ENCODE measurements at regions not wholly inside any gene's neighbourhood (a gene's known extent, or its start where the extent isn't known, plus 50 kb on each side); places are given as distances from the start of the nearest gene placed in this dataset.
"Not testable (repeated sequence)": the region's sequence is repeated elsewhere in the genome, so short reads cannot be mapped to it uniquely, and the experiment has no call there.

GRCh38 chr7:159335181-159335926 is 190.7 kb upstream of the VIPR2 start:
- not testable (repeated sequence) for DNase-seq (ENCODE audit: low spot score)

DNA sequence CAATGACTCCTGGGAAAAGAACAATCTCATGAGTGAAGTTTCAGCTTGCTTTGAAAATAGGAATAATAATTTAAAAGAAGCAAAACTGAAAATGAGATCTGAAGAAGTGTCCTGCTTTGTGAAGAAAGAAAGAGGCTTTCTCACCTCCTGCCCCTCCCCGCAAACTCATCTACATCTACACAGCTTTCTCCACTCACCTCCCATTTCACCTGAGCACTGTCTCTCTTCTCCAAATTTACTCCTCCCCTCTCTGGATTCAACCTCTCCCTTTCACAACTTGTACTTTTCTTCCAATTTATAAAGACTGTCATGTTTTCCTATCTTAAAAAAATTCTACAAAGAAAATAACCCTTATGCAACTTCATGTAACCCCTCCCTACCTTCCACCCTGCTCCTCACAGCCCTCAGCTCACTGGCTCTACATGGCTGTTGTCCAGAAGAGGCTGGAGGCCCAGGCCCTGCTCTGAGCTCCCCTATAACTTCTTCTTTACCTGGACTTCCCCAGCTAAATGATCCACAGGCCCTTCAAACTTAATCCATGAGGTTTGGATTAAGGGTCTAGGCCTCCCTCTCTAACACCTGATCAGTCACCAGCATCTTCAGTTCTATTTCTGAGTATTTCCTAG is 188.3 kb upstream of the VIPR2 start:
- not testable (repeated sequence) for DNase-seq (ENCODE audit: low spot score)

DNA sequence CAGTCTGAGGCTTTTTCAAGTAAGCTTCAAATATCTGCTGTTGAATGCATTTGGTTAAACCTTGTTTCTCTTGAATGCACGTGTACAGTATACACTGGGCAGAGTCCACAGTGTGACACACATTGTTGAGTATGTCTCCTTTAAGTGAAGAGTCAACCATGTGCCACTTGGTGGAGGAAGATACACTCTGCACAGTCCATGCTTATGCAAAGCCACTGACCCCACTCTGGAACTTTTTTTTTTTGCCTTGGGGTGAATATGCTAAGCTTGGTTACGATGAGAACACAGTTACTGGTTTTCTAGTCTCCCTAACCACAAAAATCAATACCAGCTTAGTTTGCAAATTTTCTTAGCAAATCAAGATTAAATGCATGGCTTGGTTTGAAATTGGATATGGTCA is 186.8 kb upstream of the VIPR2 start:
- DNase-seq (ENCODE audit: low spot score), result no peak

- no peak for DNase-seq (ENCODE audit: low spot score)
Measured at GRCh38 chr7:159329818-159330378, 185.2 kb upstream of the VIPR2 start.

GRCh38 chr7:159328096-159328495 is 183.4 kb upstream of the VIPR2 start:
- DNase-seq (ENCODE audit: low spot score), result no peak

DNA sequence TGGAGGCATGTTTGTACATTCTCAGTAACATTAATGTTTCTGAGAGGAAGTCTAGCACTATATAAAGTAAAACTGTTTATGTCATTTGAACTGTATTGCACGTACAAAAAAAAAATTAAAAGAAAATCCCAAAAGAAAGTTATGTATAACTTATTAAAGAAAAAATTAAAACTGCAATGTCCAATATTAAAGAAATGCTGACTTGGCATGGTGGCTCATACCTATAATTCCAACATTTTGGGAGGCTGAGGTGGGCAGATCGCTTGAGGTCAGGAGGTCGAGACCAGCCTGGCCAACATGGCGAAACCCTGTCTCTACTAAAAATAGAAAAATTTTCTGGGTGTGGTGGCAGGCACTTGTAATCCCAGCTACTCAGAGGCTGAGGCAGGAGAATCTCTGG is 178.7 kb upstream of the VIPR2 start:
- no peak for DNase-seq (ENCODE audit: low spot score)

DNA sequence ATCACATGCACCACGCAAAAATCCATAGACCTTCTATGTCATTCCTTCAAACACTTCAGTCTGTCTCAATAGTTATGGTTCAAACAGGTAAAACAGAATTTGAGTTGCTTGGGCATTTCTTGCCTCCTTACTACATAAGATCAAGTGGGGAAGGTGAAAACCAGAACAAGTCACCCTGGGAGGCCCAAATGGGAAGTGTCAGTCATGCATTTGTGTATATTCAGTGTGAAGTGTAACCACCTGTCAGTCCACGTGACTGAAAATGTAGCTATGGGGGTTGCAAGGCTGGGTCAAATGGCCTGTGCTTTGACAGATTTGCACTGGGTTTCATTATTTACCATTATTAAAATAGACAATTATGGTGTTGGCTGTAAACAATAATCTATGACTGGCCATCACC is 176.6 kb upstream of the VIPR2 start:
- no peak for DNase-seq (ENCODE audit: low spot score)

GRCh38 chr7:159318682-159319351 is 174.2 kb upstream of the VIPR2 start:
- DNase-seq (ENCODE audit: low spot score), result no peak

DNA sequence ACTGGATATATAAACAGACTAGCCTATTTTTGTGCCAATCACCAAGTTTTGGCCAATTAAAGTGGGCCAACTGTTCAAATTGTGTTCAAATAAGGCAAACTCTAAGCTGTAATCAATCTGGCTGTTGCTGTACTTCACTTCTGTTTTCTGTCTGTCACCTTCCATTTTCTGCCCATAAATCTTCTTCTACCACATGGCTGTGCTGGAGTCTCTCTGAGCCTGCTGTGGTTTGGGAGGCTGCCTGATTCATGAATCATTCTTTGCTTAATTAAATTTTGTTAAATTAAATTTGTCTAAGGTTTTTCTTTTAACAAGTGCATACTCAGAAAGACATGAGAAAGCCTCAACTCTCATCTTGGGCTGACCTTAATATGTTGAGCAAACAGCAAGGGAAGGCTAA is 172.6 kb upstream of the VIPR2 start:
- no peak for DNase-seq (ENCODE audit: low spot score)

DNA sequence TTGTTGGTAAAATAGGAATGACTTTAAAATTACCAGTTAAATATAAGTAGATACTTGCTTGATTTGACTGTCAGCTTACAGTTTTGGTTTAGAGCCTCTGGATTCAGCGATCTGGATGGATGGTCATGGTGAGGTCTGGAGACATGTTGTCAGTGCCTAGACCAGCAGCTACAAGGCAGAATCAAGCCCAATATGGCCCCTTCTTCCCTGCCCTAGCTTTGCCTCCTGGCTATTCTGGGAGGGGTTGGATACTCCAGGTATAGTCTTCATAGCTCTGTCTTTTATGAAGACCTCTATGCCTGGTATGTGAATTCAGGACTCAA is 166.5 kb upstream of the VIPR2 start:
- DNase-seq (ENCODE audit: low spot score), result no peak

DNA sequence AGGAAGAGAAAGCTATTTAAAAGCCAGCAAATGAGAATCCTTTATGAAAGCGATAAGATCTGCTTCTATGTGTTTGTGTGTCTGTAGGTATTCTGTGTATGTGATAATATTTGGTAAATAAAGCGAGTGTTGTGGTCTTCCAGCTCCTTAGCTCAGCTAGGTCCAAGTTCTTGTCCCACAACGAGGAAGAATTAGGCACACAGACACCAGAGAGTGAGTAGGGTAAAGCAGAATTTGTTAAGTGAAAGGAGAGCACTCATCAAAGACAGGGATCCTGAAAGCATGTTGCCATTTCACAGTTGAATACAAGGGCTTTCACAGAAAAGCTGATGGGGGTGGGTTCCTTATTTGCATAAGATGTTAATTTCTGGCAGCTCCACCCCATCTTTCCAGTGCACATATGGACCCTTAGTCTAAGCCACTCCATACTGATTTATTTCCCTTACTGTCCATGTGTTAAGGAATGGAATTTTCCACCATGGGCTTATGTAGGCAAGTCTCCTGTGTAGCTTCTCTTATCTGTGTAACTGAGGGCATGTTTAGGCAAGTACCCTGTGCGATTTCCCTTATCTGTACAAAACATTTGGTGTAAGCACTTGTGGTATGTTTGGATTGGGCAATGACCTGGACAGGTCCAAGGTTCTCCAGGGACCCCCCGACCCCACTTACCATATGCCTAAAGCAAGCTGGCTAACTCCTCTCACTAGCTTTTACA is 165.9 kb upstream of the VIPR2 start:
- no peak for DNase-seq (ENCODE audit: low spot score)

DNA sequence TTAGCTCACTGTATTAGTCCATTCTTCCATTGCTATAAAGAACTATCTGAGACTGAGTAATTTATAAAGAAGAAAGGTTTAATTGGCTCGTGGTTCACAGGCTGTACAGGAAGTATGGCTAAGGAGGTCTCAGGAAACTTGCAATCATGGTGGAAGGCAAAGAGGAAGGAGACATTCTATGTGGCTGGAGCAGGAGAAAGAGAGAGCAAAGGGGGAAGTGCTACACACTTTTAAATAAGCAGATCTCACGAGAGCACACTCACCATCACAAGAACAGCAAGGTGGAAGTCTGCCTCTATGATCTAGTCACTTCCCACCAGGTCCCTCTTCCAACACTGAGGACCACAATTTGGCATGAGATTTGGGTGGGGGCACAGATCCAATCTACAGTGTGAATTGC is 164.5 kb upstream of the VIPR2 start:
- DNase-seq (ENCODE audit: low spot score), result not testable (repeated sequence)

GRCh38 chr7:159306012-159306411 is 161.3 kb upstream of the VIPR2 start:
- no peak for DNase-seq (ENCODE audit: low spot score)

DNA sequence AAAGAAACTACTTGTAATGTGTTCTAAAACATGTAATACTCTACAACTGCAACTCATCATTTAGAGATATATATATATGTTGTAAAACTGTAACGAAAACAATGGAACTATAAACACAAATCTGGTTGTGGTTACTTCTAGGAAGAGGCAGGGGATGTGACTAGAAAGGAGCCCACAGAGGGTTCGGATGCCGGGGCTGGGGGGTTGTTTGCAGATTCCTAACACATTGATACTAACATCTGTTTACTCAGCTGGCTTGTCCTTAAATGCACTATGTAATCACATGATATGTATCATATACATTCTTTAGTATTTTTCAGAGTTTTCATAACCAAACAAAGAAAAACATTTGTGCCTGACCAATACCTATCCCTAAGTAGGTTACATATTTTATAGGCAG is 160.5 kb upstream of the VIPR2 start:
- not testable (repeated sequence) for DNase-seq (ENCODE audit: low spot score)

GRCh38 chr7:159303510-159303909 is 158.8 kb upstream of the VIPR2 start:
- DNase-seq (ENCODE audit: low spot score), result not testable (repeated sequence)

DNA sequence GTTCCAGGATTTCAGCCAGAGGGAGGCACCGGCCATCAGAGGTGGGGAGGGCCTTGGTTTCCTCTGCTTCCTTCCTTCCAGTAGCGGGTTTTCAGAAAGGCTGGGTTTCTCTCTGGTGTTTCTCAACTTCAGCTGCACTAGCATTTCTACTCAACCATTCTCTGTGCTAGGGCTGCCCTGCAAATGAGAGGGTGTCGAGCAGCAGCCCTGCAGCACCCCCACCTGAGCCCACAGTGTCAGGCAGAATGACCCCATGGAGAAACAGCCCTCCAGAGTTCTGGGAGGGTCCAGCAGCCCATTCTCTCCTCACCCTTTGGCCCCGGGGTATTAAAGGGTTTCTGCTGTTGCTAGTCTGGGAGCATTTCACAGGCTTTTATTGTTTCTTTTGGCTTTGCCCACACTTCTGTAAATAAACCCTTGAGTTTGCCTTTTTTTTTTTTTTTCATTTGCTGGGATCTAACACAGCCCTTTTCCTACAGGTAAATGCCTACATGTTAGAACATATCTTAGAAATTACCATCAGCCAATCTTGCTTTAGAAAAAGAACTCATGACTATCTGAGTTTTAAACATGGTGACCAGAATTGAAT is 151.5 kb upstream of the VIPR2 start:
- DNase-seq (ENCODE audit: low spot score), result no peak

- not testable (repeated sequence) for DNase-seq (ENCODE audit: low spot score)
Measured at GRCh38 chr7:159286487-159286886, 141.8 kb upstream of the VIPR2 start.

DNA sequence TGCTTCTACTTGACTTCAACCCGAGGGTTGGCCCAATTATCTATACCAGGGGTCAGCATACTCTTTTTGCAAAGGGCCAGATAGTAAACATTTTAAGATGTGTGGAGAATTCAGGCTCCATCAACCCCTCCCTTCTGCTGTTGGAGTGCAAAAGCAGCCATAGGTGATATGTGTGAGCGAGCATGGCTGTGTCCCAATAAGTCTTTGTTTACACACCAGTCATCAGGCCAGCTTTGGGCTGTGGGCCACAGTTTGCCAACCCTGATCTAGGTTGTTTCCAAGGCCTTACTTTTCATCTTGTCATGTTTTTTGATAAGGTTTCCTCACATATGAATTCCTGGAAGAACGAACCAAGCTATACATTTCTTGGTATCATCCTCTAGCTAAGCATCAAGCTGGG is 136.9 kb upstream of the VIPR2 start:
- no peak for DNase-seq (ENCODE audit: low spot score)

GRCh38 chr7:159280008-159280407 is 135.3 kb upstream of the VIPR2 start:
- no peak for DNase-seq (ENCODE audit: low spot score)

- DNase-seq (ENCODE audit: low spot score), result no peak
Measured at GRCh38 chr7:159272739-159273138, 128.1 kb upstream of the VIPR2 start.

- no peak for DNase-seq (ENCODE audit: low spot score)
Measured at GRCh38 chr7:159271781-159272180, 127.1 kb upstream of the VIPR2 start.

- DNase-seq (ENCODE audit: low spot score), result no peak
Measured at GRCh38 chr7:159269745-159270144, 125.1 kb upstream of the VIPR2 start.

Data from H4 (cell line).